Anterior cingulate cortex (tissue), 58 donors: ENCODE measurements at regions not wholly inside any gene's neighbourhood (a gene's known extent, or its start where the extent isn't known, plus 50 kb on each side); places are given as distances from the start of the nearest gene placed in this dataset.
"Not testable (repeated sequence)": the region's sequence is repeated elsewhere in the genome, so short reads cannot be mapped to it uniquely, and the experiment has no call there.

Experiments used
- DNase-seq, 58 donors: peaks; one replicate each; lab custom pipeline; 2025; lab: John Stamatoyannopoulos, UW

DNA sequence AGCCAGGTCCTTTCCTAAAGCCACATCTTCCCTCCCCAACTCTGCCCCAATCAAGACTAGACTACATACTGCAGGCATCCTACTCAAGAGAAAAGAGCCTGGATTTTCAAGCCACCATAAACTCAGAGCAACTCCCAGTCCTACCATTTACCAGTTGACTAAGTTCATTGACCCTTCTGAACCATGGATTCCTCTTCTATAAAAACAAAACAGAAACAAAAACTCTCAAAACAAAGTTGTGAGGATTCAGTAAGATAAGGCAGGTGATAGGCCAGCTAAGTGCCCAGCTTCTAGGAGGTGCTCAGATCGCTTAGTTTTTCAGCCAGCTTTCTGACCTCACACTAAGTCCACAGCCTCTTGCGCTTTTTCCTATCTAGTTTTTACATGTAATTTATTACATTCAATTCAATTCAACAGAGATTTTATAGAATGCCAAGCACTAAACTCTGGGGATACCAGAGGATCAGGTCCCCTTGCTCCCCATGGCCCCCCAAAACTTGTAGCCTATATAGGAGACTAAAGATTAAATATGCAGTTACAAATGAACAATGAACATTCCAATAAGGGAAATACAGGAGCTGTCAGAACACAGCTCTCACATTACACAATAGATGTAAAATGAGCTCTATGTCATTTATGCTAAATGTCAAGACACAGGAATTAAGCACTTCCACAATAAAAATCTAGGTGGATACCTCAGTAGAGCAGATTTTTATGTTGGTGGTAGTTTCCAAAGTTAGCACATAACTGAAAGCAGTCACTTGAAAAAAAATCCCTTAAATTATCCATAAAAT is 104.5 kb upstream of the EGLN3 start:
- no peak for DNase-seq

DNA sequence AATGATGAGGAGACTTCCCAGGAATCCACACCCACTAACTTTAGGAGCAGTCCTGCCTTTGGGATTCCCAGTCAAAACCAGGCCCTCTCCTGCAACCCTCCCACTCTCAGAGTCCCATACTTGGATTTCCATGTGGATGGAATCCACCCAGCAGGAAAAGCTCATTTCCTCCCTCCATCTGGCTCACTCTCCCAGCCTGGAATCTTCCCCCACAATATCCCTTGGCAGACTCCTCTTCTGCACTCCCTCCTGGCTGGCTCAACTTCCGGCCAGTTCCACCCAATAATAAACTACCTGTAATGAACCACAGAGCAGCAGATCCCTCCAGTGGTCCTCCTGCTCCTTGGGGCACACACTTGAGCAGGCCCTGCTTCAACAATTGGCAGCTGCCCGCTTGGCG is 102.8 kb upstream of the EGLN3 start:
- peak in 7 of 58 donors; percentile 3 to 41 (median 17) for DNase-seq

DNA sequence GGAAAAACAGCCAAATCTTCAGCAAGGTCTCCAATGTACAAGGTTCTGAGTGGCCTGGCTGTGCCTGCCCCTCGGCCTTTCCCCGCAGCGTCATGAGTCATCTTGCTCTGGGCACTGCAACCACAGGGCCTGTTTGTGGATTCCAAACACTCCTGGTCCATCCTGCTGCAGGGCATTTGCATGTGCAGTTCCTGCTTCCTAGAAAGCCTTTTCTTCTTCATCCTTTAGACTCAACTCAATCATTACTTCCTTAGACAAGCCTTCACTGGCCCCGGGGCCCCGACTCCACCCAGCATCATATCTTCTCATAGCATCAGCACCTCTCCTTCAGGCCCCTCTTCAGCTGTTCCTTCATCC is 101.8 kb upstream of the EGLN3 start:
- DNase-seq, result no peak

DNA sequence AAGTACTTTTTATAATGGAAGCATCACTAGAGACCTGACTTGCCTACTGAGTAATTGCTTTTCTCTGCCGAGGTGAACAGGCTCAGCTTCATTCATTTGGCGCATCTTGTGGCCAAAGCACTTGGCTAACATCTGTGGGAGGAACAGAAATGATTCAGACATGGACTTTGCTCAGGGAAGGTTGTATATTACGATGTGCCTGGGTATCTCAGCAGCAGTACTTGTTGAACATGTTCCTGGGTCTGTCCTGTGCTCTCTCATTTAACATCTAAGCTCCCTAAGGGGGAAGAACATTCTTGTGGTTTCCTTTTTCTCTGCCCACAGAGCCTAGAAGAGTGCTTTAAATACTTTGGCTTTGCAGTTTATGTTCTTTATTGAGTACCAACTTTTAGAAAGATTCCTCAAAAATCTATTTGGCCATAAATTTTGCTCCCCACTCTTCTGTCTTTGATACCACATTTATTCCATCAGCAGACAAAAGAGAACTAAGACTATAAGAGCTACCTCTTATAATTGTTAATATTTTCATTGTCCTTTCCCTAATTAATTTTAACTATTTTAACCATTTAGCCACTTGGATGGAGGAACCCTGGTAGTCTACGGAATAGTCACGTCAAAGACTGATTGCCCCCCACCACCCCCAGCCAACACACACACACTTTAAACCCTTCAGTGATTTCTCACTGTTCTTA is 101.2 kb upstream of the EGLN3 start:
- DNase-seq, result no peak

DNA sequence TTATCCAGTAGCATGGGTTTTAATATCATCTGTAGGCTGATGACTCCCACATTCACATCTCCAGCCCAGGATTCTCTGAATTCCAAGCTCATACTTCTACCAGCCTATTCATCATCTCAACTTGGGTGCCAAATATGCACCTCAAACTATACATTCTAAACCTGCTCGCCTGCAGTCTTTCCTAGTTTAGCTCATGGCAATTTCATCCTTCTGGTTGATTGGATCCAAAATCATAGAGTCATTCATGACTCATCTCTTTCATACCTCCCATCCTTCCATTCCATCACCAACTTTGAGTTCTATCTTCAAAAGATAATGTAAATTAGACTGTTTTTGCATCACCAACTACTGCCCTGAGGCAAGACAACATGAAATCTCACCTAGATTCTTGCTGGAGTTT is 99.7 kb upstream of the EGLN3 start:
- no peak for DNase-seq

DNA sequence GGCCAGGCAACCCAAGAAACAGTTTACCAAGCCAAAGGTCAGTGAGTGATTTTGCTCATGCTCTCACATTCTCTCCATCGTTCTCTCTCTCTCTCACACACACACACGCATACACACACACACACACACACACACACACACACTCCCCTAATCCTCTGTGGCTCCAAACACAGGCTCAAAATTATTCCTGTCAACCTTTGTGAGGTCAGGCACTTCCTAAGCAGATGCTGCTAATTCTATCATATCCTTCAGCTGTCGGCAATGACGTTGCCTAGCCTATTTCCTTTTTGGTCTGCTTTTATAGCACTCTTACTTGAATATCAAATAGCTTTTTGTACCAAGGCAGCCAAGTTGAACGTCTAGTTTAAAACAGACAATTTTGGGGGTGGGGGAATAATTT is 98.9 kb upstream of the EGLN3 start:
- DNase-seq, result no peak

DNA sequence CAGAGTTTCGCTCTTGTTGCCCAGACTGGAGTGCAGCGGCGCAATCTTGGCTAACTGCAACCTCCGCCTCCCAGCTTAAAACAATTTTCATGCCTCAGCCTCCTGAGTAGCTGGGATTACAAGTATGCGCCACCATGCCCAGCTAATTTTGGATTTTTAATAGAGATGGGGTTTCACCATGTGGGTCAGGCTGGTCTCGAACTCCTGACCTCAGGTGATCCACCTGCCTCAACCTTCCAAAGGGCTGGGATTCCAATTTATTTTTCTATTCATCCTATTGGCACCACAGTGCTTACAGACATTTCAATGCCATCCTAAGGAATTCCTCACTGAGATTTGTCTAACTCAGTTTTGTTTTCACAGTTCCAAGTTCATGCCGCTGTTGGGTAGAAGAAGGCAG is 98.3 kb upstream of the EGLN3 start:
- DNase-seq, result not testable (repeated sequence)

DNA sequence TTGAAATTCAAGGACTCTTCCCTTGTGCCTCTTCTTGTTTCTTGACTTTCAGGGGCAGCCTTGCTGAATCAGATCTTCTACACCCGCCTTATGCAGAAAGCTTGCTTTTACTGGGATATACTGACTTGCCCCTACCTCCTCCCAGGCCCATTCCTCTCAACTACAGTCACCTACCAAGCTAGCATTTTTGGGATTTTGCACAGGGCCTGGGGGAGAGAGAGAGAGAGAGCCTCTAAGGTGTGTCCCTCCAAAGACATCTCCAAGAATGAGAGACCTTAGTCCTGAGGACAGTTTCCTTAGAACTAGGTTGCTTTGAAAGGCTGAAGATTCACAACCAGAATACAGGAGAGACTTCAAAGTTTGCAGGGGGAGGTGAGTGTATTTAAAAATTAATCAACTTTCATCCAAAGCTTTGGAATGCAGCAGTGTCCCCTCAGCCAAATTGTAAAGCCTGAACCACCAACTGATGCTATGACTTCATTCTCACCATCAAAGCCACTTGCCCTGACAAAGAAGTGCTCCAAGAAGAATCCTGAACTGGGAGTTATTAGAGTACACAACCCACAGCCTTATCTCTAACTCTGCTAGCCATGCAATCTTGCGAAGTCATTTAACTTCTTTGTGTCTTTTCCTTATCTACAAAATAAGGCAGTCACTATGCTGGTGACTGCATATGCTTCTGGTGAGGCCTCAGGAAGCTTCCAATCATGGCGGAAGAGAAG is 96.1 kb upstream of the EGLN3 start:
- DNase-seq, result no peak

DNA sequence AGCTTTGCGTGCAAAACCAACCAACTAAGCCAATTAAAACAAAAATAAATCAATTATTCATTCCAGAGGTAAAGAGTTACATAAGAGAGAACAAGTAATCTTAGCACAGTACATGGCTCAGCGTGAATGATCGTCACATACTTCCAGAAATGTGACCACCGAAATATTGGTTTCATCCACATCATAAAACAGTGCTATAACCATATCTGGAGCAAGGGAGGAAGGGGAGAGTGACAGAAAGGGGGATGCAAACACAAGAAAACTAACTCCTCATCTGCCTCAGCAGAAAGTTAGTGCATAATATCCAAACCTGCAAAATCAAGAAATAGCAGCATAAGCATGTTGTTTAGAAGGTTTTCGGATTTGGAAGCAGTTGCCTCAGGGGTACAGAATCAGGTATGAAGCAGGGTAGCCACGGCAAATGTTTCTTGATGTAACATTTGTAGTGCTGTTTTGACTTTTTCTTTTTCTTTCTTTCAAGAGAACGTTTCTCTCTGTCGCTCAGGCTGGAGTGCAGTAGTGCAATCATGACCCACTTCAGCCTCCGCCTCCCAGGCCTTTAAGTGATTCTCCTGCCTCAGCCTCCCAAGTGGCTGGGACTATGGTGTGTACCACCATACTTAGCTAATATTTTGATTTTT is 93.9 kb upstream of the EGLN3 start:
- no peak for DNase-seq

DNA sequence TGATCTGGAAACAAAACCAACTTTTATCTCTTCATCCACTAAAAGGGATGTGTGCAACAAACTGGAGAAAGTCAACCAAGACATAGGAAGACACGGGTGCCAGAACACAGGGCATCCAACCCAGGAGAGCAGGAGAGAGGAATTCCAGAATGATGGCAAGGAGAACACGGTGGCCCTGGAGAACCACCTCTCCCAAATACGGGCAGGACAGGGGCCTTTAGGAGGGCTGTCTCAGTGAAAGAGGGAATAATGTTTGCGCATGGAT is 93.4 kb upstream of the EGLN3 start:
- DNase-seq, result no peak

DNA sequence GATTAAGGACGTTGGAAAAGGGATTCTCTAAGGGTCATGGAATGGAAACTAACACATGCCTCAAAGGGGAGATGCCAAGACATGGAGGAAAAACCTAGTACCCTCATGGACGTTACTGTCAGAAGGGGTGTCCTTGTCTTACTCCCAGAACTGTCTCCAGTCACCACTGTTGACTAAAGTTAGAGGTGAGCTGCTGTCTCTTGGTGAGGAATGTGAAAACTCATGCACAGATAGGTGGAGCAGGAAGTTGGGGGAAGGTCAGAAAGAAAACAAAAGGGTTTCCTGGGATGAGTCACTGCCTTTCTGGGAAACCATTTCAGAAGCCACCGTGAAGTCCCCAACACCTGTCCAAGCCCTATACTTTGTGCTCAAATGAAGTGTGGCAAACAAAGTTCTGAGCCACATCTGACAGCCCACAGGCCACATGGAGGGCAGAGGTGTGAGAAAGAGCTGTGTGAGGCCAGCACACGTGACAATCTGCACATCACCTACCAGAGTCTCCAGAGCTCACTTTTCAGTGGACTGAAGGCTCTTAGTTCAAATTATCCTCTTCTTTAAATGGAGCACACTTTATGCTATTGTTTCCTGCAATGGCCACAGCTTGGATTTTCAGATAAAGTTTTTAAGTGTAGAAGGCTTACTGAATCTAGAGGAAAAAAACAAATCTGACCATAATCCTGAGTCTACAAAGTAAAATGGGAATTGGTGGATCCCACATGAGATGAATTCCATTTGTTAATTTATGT is 92.9 kb upstream of the EGLN3 start:
- no peak for DNase-seq

DNA sequence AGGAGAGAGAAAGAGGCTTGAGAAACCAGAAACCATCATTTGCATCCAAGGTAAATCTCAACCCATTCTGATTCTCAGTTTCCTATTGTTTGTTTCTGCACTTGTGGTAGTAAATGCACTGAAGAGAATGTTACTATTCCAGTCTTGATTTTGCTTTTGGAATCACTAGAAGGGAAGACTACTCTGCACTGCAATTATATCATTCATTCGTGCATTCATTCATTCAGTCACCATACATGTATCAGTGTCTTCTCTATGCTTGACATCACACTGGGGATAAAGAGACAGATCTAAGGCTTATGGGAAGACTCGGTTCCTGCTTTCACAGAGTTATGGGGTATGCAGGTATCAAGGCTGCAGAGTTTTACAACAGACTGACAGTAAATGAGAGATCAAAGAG is 90.3 kb upstream of the EGLN3 start:
- no peak for DNase-seq

DNA sequence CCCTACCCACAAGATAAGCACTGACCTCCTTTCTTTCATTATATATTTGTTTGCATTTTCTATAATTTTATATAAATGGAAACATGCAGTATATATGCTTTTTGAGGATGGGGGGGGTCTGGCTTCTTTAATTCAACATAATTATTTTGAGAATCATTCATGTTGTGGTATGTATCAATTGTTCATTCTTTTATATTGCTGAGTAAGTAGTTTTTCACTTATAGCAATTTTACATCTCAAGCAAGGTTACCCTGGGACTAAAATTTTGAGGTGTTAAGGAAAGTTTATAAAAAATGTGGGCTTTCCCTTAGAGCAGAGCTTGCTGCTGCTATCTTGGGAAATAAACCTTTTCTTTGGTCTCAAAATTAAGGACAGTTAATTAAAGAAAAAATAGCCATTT is 89.9 kb upstream of the EGLN3 start:
- no peak for DNase-seq

DNA sequence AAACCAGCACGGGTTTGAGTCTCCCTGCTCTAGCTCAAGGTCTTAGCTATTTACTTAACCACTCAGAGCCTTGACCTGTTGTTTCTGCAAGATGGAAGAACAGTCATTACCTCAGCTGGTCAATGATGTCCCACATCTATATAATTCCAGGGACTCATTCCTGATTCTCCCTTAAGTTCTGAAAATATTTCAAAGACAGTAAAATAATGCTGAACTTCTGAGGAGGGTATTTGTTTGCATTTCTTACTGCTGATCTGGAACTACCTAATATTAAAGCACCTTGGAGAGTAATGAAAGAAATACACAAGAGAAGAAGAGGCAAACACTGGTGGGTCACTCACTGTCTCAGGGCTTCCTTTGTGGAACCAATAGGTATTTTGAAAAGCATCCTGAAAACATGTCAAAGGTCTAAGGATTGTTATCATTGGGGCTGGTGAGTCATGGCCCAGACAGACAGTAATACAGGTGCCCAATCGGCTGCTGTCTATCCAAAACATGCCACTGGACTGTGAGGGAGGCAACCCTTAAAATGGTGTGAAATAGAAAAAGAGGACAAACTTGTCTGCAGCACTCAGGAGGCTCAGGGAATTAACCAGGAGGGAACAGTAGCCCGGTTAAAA is 88.7 kb upstream of the EGLN3 start:
- DNase-seq, result no peak

DNA sequence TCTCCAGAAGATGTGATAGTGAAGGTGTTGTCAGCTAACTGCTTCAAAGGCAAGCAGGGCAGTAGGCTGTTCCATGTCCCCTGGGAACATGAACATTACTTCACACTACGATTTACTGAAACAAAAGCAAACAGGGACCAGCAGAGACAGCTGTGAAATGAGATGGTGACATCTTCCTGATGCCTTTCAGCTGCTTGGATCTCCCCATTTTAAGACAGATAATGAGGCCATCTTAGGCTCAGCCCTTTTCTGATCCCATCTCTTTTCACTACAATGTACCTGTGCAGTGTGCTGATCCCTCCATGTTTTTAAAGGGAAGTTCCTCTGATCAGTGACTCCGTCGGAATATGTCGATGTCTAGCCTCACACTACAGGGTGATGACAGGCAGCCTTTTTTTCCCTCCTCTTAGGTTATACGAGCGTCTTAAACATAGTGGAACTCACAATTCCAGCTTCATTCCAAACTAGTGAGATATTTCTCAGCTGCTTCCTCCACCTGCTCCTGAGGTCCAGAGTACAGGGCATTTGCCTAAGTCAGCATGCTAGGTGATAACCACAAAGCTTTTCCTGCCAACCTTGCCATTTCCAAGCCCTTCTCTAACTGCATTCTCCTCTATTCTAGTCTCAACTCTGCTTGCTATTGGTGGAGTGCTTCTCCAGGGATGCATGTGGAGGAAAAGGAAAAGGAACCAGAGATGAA is 87.6 kb upstream of the EGLN3 start:
- no peak for DNase-seq

DNA sequence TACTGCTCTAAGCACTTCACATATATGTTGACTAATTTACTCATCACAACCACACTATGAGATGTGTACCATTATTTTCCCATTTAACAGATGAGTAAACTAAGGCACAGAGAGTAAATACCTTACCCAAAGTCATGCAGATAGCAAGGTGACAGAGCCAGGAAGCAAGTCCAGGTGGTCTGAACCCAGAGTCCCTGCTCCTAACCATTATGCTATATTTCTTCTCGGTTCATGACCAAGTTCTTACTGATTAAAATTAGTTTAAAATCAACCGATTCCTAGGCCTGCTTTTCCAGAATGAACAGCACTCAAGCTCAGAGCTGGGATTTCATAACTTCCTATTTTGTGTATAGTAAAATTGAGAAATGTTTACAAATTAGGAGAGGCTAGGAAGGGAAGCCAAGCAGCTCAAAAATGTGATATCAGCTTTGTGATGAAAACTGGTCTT is 85.5 kb upstream of the EGLN3 start:
- DNase-seq, result no peak

DNA sequence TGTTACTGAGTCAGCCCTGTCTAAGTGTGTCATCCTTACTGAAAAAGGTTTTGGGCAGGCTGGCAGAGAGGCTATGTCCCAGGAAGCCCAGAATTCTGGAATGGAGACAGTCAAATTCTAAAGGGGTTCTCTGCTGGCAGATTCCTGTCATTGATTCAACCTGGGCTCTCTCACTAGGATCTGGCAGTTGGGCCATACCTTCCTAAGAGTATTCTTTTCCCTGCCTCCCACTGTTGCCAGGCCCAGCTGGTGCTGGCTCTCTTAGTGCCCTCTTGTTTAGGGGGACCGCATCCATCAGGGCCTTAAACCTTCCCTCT is 85.0 kb upstream of the EGLN3 start:
- no peak for DNase-seq

DNA sequence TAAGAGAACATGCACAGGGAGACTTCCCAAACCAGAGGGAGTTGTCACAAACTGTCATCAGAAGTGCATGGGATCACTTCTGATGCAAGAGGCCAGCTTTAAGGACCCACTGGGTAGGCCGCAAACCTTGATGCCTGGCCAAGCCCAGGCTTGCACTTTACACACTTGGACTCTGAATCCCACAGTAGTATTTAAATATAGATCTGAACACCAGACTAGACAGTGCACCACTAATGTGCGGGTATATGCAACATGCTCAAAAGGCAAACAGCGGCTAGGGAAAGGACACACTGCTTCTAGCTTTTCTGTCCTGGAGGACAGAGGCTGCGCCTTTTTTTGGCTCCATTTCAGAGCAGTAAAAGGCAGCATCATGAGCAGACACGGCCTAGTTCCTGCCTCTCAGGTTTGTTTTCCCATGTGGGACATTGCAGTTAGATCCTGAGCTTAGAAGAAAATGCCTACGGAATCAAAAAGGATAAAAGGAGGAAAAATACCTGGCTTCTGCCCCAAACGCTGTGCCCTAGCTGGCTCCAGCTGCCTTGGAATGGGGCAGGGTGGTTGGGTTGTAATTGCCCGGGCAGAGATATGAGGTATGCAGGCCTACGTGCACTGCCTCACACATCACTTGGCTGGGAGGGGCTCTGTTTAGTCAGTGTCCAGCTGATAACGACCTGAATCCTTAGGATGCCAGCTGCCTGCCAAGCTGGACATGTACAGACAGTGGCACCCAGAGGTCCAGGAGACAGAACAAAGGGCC is 84.5 kb upstream of the EGLN3 start:
- DNase-seq, result peak in 1 of 58 donors; percentile 18
